HCT116 (cell line): ENCODE measurements at regions not wholly inside any gene's neighbourhood (a gene's known extent, or its start where the extent isn't known, plus 50 kb on each side); places are given as distances from the start of the nearest gene placed in this dataset.

ENCODE experiments used
- ATAC-seq: fragments of 200-7000 bp; cut with Tn5 transposase; 2 replicates; pipeline ENCODE4 v1.9.1; 2020; ENCODE audit warnings: mild to moderate bottlenecking, moderate library complexity
- BruUV-seq: library from RNA; stranded (reverse); fragments of 400-500 nt; replicated peaks from 2 replicates; lab custom pipeline; 2021; lab: Mats Ljungman, UMichigan
- CTCF ChIA-PET: fragments of 300-600 bp; sonication (Branson Sonifier 250); formaldehyde crosslinking; loops from one replicate; lab custom pipeline; 2021; ENCODE audit warnings: antibody characterized with exemption; lab: Charles Lee
- POLR2A ChIA-PET: fragments of 300-600, 350-600 bp; sonication (Branson Sonifier 250); formaldehyde crosslinking; loops from one replicate; lab custom pipeline; 2021; ENCODE audit warnings: antibody characterized with exemption; lab: Charles Lee
- RAD21 ChIA-PET, 2 experiments: fragments of 300-600 bp; sonication (Branson Sonifier 250); formaldehyde crosslinking; loops; one replicate each; lab custom pipeline; 2023; ENCODE audit warnings: low total read pairs in 2 of 2; ENCODE audit not compliant: uncharacterized antibody in 2 of 2, unreplicated experiment in 2 of 2, low non-redundant PET in 1 of 2; lab: Charles Lee
- DNase-seq: peaks from one replicate; pipeline ENCODE4 v3.0.0-alpha.2; 2010; ENCODE audit warnings: low read depth, low spot score
- H2AFZ ChIP-seq: fragments of 200-600 bp; shearing (Covaris generic), sonication (generic); 2 replicates; pipeline ENCODE4 v1.6.1; 2017; ENCODE audit warnings: low read depth, mixed run types, mixed read lengths, antibody characterized with exemption, low read length; ENCODE audit not compliant: poor library complexity, severe bottlenecking
- H3K27ac ChIP-seq: 2 replicates; pipeline ENCODE4 v1.5.1; 2012; ENCODE audit warnings: low read depth, low read length
- H3K27me3 ChIP-seq: fragments of 200-600 bp; sonication (generic); 2 replicates; pipeline ENCODE4 v1.6.1; 2016; ENCODE audit warnings: mixed run types, low read length, mixed read lengths; ENCODE audit not compliant: insufficient read depth
- H3K36me3 ChIP-seq, 2 experiments: fragments of 200-500 bp in 1 of 2; fragments of 200-600 bp in 1 of 2; sonication (Bioruptor generic) in 1 of 2; sonication (generic) in 1 of 2; 2 replicates each; pipeline versions ENCODE4 v1.5.1 to v1.6.1; 2014 to 2016; ENCODE audit warnings: low read length in 2 of 2, inconsistent platforms in 1 of 2, mixed read lengths in 1 of 2, mixed run types in 1 of 2; ENCODE audit not compliant: insufficient read depth in 2 of 2, control insufficient read depth in 1 of 2
- H3K4me1 ChIP-seq, 2 experiments: fragments of 200-600 bp in 1 of 2; sonication (generic) in 1 of 2; 2 replicates each; pipeline versions ENCODE4 v1.5.1 to v1.6.1; 2012 to 2017; ENCODE audit warnings: low read length in 2 of 2, inconsistent platforms in 1 of 2, mild to moderate bottlenecking in 1 of 2, mixed read lengths in 1 of 2, mixed run types in 1 of 2, moderate library complexity in 1 of 2; ENCODE audit not compliant: insufficient read depth in 2 of 2, control insufficient read depth in 1 of 2
- H3K4me2 ChIP-seq: fragments of 200-600 bp; sonication (generic); 2 replicates; pipeline ENCODE4 v1.6.1; 2017; ENCODE audit warnings: mixed run types, low read length, mixed read lengths
- H3K4me3 ChIP-seq, 2 experiments: fragments of 200-600 bp in 1 of 2; sonication (generic) in 1 of 2; replicated peaks in 1 of 2; 2 replicates each; pipeline ENCODE4 v1.5.1; 2011 to 2016; ENCODE audit warnings: low read length in 2 of 2, control low read depth in 1 of 2, low read depth in 1 of 2, mild to moderate bottlenecking in 1 of 2, mixed read lengths in 1 of 2, mixed run types in 1 of 2
- H3K79me2 ChIP-seq: fragments of 200-600 bp; sonication (generic); 2 replicates; pipeline ENCODE4 v1.6.1; 2017; ENCODE audit warnings: mild to moderate bottlenecking, mixed run types, low read length, moderate library complexity, mixed read lengths; ENCODE audit not compliant: insufficient read depth
- H3K9ac ChIP-seq: fragments of 200-600 bp; sonication (generic); 2 replicates; pipeline ENCODE4 v1.6.1; 2016; ENCODE audit warnings: low read length, mixed read lengths
- H3K9me2 ChIP-seq: fragments of 200-600 bp; sonication (generic), shearing (Covaris generic); 2 replicates; pipeline ENCODE4 v1.6.1; 2017; ENCODE audit warnings: mixed run types, mild to moderate bottlenecking, moderate library complexity; ENCODE audit not compliant: insufficient read depth
- H3K9me3 ChIP-seq, 2 experiments: fragments of 200-500 bp in 1 of 2; fragments of 200-600 bp in 1 of 2; sonication (Bioruptor generic) in 1 of 2; sonication (generic) in 1 of 2; 2 replicates each; pipeline ENCODE4 v1.6.1; 2014 to 2017; ENCODE audit warnings: low read length in 2 of 2, mixed read lengths in 2 of 2, inconsistent platforms in 1 of 2, low read depth in 1 of 2, mild to moderate bottlenecking in 1 of 2, mixed run types in 1 of 2, moderate library complexity in 1 of 2; ENCODE audit not compliant: control insufficient read depth in 1 of 2, insufficient read depth in 1 of 2
- H4K20me1 ChIP-seq: fragments of 200-600 bp; sonication (generic), shearing (Covaris generic); 2 replicates; pipeline ENCODE4 v1.6.1; 2017; ENCODE audit warnings: mixed run types, mild to moderate bottlenecking, moderate library complexity; ENCODE audit not compliant: insufficient read depth
- CBX3 ChIP-seq: IDR thresholded peaks from 2 replicates; pipeline ENCODE4 v1.6.1; 2012; ENCODE audit warnings: low read depth
- CEBPB ChIP-seq: IDR thresholded peaks from 2 replicates; pipeline ENCODE4 v1.6.1; 2012; ENCODE audit warnings: low read depth
- EGR1 ChIP-seq: IDR thresholded peaks from 2 replicates; pipeline ENCODE4 v1.6.1; 2012; ENCODE audit warnings: low read depth
- ELF1 ChIP-seq: IDR thresholded peaks from 2 replicates; pipeline ENCODE4 v1.6.1; 2012; ENCODE audit warnings: low read depth, borderline replicate concordance
- EZH2 ChIP-seq: fragments of 200-600 bp; sonication (generic); IDR thresholded peaks from 2 replicates; pipeline ENCODE4 v1.6.1; 2017; ENCODE audit warnings: antibody characterized with exemption, mixed run types
- EZH2phosphoT487 ChIP-seq: fragments of 200-600 bp; IDR thresholded peaks from 2 replicates; pipeline ENCODE4 v1.6.1; 2018; ENCODE audit warnings: antibody characterized with exemption, borderline replicate concordance
- FOSL1 ChIP-seq: IDR thresholded peaks from 2 replicates; pipeline ENCODE4 v1.6.1; 2012; ENCODE audit warnings: low read depth
- POLR2AphosphoS5 ChIP-seq: IDR thresholded peaks from 2 replicates; pipeline ENCODE4 v1.6.1; 2011; ENCODE audit warnings: mild to moderate bottlenecking, low read depth, low read length, moderate library complexity
- RAD21 ChIP-seq: IDR thresholded peaks from 2 replicates; pipeline ENCODE4 v1.6.1; 2012; ENCODE audit warnings: low read depth, mild to moderate bottlenecking
- SIN3A ChIP-seq: IDR thresholded peaks from 2 replicates; pipeline ENCODE4 v1.6.1; 2012; ENCODE audit warnings: low read depth
- SP1 ChIP-seq: IDR thresholded peaks from 2 replicates; pipeline ENCODE4 v1.6.1; 2012; ENCODE audit warnings: low read depth
- SRF ChIP-seq: IDR thresholded peaks from 2 replicates; pipeline ENCODE4 v1.6.1; 2012; ENCODE audit warnings: low read depth
- TCF7L2 ChIP-seq: IDR thresholded peaks from 2 replicates; pipeline ENCODE4 v1.7.0; 2011; ENCODE audit warnings: borderline replicate concordance, inconsistent platforms; ENCODE audit not compliant: insufficient read depth, insufficient read length; ENCODE audit errors: extremely low read depth
- YY1 ChIP-seq: IDR thresholded peaks from 2 replicates; pipeline ENCODE4 v1.6.1; 2011; ENCODE audit warnings: low read length, low read depth, moderate library complexity, mild to moderate bottlenecking; ENCODE audit not compliant: insufficient replicate concordance; ENCODE audit errors: extremely low read depth
- ZFX ChIP-seq: fragments of 450-650 bp; IDR thresholded peaks from 2 replicates; pipeline ENCODE4 v1.6.1; 2017
- intact Hi-C: fragments of 100-400 bp; cut with micrococcal nuclease; formaldehyde crosslinking; loops from 2 replicates; pipeline ENCODE4 v1.10.0; 2022
- TF ChIP-seq, protein P1 (sequence below): IDR thresholded peaks from 2 replicates; pipeline ENCODE4 v1.6.1; 2011; ENCODE audit warnings: mild to moderate bottlenecking, low read length, moderate library complexity; ENCODE audit not compliant: insufficient replicate concordance; ENCODE audit errors: extremely low read depth
- TF ChIP-seq, protein P2 (sequence below): IDR thresholded peaks from 2 replicates; pipeline ENCODE4 v1.6.1; 2012
- TF ChIP-seq, protein P3 (sequence below), 3 experiments: fragments of 200-600 bp in 1 of 3; sonication (generic) in 1 of 3; IDR thresholded peaks in 2 of 3; conservative IDR thresholded peaks in 1 of 3; 2 replicates each; pipeline ENCODE4 v1.5.1; 2012 to 2017; ENCODE audit warnings: low read depth in 2 of 3, low read length in 2 of 3, antibody characterized with exemption in 1 of 3, borderline replicate concordance in 1 of 3, control low read depth in 1 of 3, mild to moderate bottlenecking in 1 of 3, mixed read lengths in 1 of 3, mixed run types in 1 of 3, moderate library complexity in 1 of 3; ENCODE audit not compliant: insufficient read depth in 1 of 3

DNA sequence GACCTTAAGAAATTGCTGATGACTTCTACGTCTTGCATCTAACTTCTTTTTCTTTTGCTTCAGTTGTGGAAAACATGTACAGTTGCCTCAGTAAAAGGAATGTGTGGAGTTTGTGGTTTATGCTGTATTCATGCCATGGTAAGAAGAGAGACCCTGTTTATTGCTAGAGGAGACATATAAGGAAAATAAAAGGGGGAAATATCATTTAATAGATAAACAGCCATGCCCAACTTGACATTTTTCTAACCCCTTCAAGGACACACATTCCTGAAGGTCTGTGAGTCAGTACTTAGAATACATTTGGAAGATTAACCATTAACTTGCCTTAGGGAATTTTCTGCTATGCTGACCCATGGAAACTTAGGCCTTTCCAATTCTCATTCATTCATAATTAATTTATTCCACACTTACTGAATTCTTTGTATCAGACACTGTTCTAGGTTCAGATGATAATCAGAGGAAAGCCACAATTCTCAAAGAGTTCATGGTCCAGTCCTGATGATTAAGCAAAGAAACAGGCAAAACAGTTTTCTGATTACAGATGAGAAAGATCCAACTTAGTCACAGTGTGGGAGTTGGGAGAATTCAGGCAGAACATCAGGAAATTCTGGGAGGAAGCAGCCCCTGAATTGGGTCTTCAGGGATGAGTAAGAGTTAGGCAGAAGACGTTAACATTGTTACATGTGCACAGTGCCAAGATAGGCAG is 329.8 kb upstream of the RASGRP1 start (continued):
- TF ChIP-seq POLR2AphosphoS5 (no peak), YY1 (no peak), EZH2phosphoT487 (no peak), FOSL1 (no peak)
- TF ChIP-seq, protein P1, sequence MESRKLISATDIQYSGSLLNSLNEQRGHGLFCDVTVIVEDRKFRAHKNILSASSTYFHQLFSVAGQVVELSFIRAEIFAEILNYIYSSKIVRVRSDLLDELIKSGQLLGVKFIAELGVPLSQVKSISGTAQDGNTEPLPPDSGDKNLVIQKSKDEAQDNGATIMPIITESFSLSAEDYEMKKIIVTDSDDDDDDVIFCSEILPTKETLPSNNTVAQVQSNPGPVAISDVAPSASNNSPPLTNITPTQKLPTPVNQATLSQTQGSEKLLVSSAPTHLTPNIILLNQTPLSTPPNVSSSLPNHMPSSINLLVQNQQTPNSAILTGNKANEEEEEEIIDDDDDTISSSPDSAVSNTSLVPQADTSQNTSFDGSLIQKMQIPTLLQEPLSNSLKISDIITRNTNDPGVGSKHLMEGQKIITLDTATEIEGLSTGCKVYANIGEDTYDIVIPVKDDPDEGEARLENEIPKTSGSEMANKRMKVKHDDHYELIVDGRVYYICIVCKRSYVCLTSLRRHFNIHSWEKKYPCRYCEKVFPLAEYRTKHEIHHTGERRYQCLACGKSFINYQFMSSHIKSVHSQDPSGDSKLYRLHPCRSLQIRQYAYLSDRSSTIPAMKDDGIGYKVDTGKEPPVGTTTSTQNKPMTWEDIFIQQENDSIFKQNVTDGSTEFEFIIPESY, result no peak
- TF ChIP-seq, protein P2, sequence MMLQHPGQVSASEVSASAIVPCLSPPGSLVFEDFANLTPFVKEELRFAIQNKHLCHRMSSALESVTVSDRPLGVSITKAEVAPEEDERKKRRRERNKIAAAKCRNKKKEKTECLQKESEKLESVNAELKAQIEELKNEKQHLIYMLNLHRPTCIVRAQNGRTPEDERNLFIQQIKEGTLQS, result no peak
- TF ChIP-seq, all 23 proteins: peak for 0

DNA sequence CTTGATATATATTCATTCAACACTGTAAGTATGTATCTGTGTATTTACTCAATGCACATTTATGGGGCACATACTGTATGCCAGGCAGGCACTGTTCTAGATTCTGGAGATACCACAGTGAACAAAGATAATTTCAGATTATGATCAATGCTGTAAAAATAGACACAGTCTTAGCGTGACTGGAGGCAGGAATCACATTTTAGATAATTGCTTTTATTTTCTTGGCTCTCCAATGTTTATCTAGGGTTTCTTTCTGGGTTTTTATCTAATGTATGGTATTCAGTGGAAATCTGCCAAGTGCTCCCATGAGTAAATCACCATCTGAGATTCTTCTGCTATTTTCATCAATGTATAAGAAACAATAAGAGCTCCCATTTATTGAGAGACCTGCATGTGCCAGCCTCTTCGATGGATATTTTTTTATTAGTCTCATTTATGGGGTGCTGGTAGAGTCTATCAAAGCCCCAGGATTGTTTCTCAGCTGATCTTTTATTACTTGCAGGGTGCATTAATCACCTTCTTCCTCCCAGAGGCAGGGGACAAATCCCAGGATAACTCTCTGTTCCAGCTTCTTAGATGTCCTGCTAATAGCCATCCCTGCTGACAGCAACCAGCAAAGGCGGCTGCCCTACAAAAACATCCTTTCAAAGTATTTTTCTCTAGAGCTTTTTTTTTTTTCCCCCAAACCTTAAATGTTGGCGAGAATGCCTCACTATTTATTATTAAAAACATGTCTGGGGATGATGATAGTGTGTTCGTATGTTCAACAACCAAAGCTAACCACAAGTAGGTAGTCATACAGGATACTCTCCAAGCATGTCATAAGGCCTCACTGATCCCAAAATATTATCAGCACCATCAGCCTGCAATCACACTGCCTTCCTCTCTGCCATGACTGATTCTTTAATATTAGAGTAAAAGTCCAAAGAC is 331.0 kb upstream of the RASGRP1 start:
- no peaks in the 10 kb centered on the region for H3K9me2 ChIP-seq
- H3K4me1 ChIP-seq, result peaks cover 14 to 22% of the 10 kb centered on the region in 2 experiments
- DNase-seq, result no peak
- H3K27me3 ChIP-seq, result no peaks in the 10 kb centered on the region
- no TSS peak for BruUV-seq
- RAD21 ChIA-PET, result no interaction called here
- no peak overlapping the region for H3K9ac ChIP-seq
- CTCF ChIA-PET, result no interaction called here
- ATAC-seq, result no peak
- no peak overlapping the region for H2AFZ ChIP-seq
- peak overlapping the region; percentile 45; the same call in 1 of the 2 replicates for H3K4me2 ChIP-seq
- intact Hi-C loops, result no loop called here
- no peak overlapping the region for H3K4me3 ChIP-seq
- H3K36me3 ChIP-seq, result no peaks in the 10 kb centered on the region
- H3K27ac ChIP-seq, result no peak overlapping the region
- H4K20me1 ChIP-seq, result no peaks in the 10 kb centered on the region
- H3K79me2 ChIP-seq, result no peaks in the 10 kb centered on the region
- H3K9me3 ChIP-seq, result no peaks in the 10 kb centered on the region
- POLR2A ChIA-PET, result no interaction called here
- TF ChIP-seq, protein P2, result no peak
- TF ChIP-seq SIN3A, result no peak
- TF ChIP-seq ZFX, result no peak
- TF ChIP-seq CEBPB, result no peak
- no peak for TF ChIP-seq FOSL1
- TF ChIP-seq, protein P3, sequence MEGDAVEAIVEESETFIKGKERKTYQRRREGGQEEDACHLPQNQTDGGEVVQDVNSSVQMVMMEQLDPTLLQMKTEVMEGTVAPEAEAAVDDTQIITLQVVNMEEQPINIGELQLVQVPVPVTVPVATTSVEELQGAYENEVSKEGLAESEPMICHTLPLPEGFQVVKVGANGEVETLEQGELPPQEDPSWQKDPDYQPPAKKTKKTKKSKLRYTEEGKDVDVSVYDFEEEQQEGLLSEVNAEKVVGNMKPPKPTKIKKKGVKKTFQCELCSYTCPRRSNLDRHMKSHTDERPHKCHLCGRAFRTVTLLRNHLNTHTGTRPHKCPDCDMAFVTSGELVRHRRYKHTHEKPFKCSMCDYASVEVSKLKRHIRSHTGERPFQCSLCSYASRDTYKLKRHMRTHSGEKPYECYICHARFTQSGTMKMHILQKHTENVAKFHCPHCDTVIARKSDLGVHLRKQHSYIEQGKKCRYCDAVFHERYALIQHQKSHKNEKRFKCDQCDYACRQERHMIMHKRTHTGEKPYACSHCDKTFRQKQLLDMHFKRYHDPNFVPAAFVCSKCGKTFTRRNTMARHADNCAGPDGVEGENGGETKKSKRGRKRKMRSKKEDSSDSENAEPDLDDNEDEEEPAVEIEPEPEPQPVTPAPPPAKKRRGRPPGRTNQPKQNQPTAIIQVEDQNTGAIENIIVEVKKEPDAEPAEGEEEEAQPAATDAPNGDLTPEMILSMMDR (IDR thresholded peaks at IDR 0.05 in 2 of 3, conservative IDR thresholded peaks at IDR 0.05 in 1 of 3; ENCODE audit: borderline replicate concordance in 1 of 3, insufficient read depth in 1 of 3, low read depth in 2 of 3, low read length in 2 of 3), result no peak
- no peak for TF ChIP-seq EGR1
- no peak for TF ChIP-seq TCF7L2
- TF ChIP-seq ELF1, result no peak
- no peak for TF ChIP-seq SRF
- TF ChIP-seq CBX3, result no peak
- TF ChIP-seq SP1, result no peak
- TF ChIP-seq RAD21, result no peak
- no peak for TF ChIP-seq EZH2
- no peak for TF ChIP-seq YY1
- no peak for TF ChIP-seq EZH2phosphoT487
